LoVo (cell line): ENCODE measurements at regions not wholly inside any gene's neighbourhood (a gene's known extent, or its start where the extent isn't known, plus 50 kb on each side); places are given as distances from the start of the nearest gene placed in this dataset.
A peak's percentile ranks its signal among the peaks of the same experiment; 100 is the strongest.
"Not testable (repeated sequence)": the region's sequence is repeated elsewhere in the genome, so short reads cannot be mapped to it uniquely, and the experiment has no call there.

ENCODE experiments used
- DNase-seq: peaks from one replicate; pipeline ENCODE4 v3.0.0-alpha.2; 2016; ENCODE audit warnings: low spot score

GRCh38 chr4:54581807-54582206 lies 76.0 kb upstream of the KIT start:
- DNase-seq: no peak

DNA sequence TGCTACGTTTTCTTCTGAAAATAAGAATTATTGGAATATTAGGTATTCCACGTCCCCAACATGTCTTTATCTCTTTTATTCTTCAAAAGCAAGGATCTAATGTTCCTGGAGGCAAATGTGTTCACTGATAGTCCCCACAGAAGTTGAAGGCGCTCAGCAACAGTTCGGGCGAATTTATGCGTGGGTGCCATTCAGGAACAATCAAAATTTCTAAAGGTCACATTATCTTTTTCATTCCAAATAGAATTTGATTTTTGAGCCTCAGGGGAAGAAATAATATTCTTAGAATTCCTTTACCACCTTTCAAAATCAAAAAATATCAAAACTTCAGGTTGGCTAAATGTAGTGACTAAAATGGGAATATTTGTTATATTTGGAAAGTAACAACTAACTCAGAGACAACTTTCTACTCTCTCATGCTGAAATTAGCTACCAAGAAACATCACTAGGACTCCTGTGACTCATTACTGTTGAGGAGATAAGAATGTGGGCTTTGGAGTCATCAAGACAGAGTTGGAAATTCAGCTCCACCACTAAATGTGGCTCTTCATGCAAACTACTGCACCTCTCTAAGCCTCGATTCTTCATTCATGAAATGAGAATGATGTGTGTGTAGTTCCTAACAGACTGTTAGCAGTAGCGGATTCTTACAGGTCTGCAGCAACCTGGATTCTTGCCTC lies 72.3 kb upstream of the KIT start:
- DNase-seq: peak; percentile 27

- DNase-seq: peak; percentile 72
Measured at GRCh38 chr4:54586320-54586955, 71.3 kb upstream of the KIT start.

- no peak for DNase-seq
Measured at GRCh38 chr4:54587107-54587891, 70.5 kb upstream of the KIT start.

DNA sequence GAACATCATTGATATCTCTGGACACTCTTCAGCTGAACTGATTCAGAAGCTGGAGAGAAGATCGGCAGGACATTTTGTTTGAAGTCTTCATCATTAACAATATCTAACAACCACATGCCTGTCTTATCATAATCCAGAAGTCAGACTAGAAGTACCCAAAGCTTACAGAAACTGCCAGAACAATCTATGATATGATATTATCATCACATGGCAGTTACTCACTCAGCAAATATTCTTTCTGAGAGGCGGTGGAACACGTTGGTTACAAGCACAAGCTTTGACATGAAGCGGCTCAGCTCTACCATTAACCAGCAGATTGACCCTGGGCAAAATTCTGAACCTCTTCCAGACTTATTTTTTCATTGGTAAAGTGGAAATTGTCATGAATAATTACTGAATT lies 69.4 kb upstream of the KIT start:
- DNase-seq: no peak

GRCh38 chr4:54589586-54589985 lies 68.2 kb upstream of the KIT start:
- no peak for DNase-seq

DNA sequence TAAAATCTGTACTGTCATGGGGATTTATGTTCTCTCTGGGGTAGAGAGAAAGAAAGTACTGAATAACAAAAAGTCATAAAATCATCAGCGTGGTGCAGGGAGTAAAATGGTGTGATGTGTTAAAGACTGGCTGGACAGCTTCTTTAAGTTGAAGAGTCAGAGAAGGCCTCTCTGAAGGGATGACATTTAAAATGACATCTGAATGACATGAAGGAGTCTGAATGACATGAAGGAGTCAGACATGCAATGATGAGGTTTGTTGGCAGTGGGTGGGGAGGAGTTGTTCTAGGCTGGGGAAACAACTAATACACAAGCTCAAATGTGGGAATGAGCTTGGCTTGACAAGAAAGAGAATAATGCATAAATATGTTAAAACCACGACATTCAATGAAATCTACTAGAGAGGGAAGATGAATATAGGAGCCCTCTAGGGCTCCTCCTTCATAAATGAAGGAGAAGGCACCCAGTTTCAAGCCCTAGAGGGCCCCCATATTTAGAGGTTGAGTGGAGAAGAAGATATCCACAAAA lies 63.9 kb upstream of the KIT start:
- DNase-seq: no peak

DNA sequence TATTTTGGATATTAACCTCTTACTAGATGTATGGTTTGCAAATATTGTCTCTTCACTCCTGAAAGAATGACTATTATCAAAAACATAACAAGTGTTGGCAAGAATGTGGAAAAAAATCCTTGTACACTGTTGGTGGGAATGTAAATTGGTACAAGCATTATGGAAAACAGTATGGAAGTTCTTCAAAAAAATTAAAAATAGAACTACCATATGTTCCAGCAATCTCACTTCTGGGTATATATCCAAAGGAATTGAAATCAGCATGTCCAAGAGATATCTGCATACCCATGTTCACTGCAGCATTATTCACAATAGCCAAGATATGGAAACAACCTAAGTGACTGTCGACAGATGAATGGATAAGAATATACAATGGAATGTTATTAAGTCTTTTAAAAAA lies 61.6 kb upstream of the KIT start:
- no peak for DNase-seq

DNA sequence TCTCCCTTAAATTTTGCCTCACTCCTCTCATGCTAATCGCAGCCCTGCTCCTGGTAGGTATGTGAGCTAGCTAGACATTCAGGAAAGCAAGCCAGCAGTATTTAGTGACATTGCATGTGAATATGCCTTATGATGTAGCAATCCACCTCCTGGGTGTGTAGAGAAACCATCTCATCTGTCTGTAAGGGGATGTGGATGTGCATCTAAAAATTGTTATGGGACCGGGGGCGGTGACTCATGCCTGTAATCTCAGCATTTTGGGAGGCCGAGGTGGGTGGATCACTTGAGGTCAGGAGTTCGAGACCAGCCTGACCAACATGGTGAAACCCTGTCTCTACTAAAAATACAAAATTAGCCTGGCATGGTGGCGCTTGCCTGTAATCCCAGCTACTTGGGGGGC lies 60.1 kb upstream of the KIT start:
- DNase-seq: not testable (repeated sequence)

DNA sequence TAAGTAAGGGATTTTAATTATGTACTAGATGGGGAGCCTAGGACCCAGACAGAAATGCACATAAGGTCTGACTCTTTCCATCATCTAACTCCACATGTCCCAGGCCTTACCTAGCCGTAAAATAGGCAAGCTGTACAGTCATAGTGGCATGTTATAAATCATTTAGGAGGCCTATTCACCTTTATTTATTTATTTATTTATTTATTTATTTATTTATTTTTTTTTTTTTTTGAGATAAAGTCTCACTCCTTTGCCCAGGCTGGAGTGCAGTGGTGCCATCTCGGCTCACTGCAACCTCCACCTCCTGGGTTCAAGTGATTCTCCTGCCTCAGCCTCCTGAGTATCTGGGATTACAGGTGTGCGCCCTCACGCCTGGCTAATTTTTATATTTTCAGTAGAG lies 55.6 kb upstream of the KIT start:
- DNase-seq: not testable (repeated sequence)

- no peak for DNase-seq
Measured at GRCh38 chr4:54607067-54607466, 50.7 kb upstream of the KIT start.

DNA sequence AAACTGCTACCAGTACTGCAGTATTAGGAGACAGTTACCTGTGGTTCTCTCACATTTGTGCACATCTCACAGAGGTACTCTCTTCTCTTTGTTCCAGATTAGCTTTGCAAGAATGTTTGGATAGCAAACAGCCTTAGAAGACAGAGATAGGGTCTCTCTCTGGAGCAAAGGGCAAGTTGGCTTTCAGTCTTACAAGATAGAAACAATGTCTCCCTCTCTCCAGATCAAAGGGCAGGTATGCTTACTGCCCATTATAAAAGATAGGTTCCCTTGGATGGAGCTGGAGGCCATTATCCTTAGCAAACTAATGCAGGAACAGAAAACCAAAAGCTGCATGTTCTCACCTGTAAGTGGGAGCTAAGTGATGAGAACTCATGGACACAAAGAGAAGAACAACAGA lies 50.2 kb upstream of the KIT start:
- DNase-seq: no peak
